Cardiac fibroblast (primary cell): ENCODE measurements at regions not wholly inside any gene's neighbourhood (a gene's known extent, or its start where the extent isn't known, plus 50 kb on each side); places are given as distances from the start of the nearest gene placed in this dataset.

Experiments used
- DNase-seq, 2 donors: peaks; one replicate each; pipeline versions ENCODE4 v3.0.0 to v3.0.0-alpha.2; 2010; ENCODE audit warnings: low read depth in 2 of 2
- H3K4me3 ChIP-seq, 2 donors: replicated peaks in 1 of 2; 1 replicate in 1 of 2; 2 replicates in 1 of 2; pipeline ENCODE4 v1.5.1; 2011; ENCODE audit warnings: low read depth in 2 of 2, low read length in 2 of 2, mild to moderate bottlenecking in 2 of 2, moderate library complexity in 1 of 2
- CTCF ChIP-seq: IDR thresholded peaks from one replicate; pipeline ENCODE4 v1.5.1; 2011; ENCODE audit warnings: low read depth, mild to moderate bottlenecking, low read length, inconsistent platforms

- H3K4me3 ChIP-seq: no peak overlapping the region
- DNase-seq: no peak
- no peak for TF ChIP-seq CTCF
These were observed 255.1 kb upstream of the THSD7B start for GRCh38 chr2:136510244-136510643.

DNA sequence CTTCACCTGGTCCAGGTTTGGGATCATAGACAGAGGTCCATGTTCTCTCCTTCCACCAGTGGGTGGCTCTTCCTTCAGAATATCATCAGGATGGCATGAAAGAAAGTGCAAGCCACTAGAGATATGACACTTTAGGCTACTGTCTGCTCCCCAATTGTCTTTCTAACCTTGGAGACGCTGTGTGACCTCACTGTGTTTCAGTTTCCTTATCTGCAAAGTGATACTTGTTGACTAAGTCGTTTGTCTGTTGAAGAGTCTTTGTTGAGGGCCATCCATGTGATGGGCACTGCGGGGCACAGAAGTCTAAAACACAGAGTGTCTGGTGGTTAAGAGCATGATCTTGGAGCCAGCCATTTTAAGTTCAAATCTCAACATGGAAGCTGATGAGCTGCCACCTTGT, 259.9 kb upstream of the THSD7B start:
- no peak overlapping the region for H3K4me3 ChIP-seq
- TF ChIP-seq CTCF: no peak
- DNase-seq: no peak

DNA sequence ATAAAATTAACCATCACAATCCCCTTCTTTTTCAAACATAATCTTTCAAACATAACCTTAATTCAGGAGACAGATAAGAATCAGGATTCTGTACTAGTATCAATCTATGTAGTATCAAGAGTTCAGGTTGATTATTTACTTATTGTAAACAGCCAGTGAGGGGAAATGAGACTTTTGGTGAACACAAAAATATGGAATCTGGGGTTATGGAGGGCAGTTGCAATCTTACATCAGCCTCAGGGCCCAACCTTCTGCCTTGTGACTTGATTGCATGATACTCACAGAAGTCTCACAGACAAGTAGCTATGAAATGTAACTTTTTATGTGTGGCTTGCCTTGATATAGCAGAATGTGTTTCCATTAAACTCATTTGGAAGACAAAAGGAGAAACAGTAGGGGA, 262.7 kb upstream of the THSD7B start:
- no peak for TF ChIP-seq CTCF
- no peak for DNase-seq
- no peak overlapping the region for H3K4me3 ChIP-seq

DNA sequence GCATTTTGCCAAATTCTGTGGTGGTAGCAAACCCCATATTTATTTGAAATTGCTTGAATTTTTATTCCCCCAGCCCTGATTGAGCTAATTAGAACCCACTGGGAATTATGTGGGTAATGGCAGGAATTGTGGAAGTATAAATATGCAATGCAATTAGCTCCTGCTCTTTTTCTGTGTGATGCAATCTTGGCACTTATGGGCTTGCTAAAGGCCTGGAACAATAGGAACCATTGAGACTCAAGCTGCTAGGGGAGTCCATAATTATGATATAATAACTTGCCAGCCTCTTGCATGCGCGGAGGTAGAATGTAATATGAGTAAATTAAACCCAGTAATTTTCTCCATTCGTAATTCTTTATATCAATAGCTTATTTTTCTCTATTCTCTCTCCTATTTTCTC, 267.6 kb upstream of the THSD7B start:
- H3K4me3 ChIP-seq: no peak overlapping the region
- no peak for TF ChIP-seq CTCF
- DNase-seq: no peak

GRCh38 chr2:136496966-136497365, 268.4 kb upstream of the THSD7B start:
- H3K4me3 ChIP-seq: no peak overlapping the region
- no peak for DNase-seq
- TF ChIP-seq CTCF: no peak

GRCh38 chr2:136495636-136496035, 269.7 kb upstream of the THSD7B start:
- TF ChIP-seq CTCF: no peak
- H3K4me3 ChIP-seq: no peak overlapping the region
- DNase-seq: no peak

DNA sequence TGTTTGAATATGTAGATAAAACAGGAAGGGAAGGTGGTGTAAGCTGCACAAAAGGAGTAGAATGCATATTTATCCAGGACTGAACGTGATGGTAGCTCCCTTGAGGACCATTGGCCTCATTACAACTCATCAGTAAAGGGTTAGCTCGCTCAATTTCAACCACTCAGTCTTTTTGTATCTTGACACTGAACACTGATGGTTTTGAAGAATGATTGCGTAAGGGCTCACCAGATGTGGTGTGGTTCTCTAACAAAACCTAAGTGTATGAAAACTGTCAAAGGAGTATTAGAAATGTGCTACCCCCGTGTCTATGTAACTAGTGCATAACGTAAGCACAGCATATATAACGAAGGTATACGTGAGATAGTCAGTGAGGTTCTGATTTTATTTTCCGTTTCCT, 272.4 kb upstream of the THSD7B start:
- DNase-seq: no peak
- no peak overlapping the region for H3K4me3 ChIP-seq
- no peak for TF ChIP-seq CTCF
